ENCODE measurements at regions not wholly inside any gene's neighbourhood (a gene's known extent, or its start where the extent isn't known, plus 50 kb on each side); places are given as distances from the start of the nearest gene placed in this dataset.
A peak's percentile ranks its signal among the peaks of the same experiment; 100 is the strongest.

DNA sequence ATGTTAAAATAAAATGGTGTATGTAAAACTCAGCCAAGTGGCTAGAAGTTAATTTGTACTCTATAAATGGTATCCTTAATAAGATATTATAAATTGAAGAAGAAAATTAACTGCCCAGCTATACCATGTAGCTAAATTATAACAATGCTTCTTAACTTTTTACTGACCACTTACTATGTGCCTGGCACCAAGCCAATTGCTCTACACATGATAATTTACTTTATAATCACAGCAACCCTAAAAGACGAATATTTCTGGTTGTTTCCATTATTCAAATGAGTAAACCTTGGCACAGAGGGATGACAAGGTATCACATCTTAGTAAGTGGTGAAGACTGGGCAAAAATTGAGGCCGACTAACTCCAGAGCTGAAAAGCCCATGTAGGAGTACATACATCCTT is 1506.6 kb downstream of the PCDH7 start:
- no peak for DNase-seq (ENCODE audit: low spot score)

- no peak for DNase-seq (ENCODE audit: low spot score)
These were observed 1523.8 kb downstream of the PCDH7 start for GRCh38 chr4:32243926-32244325.

DNA sequence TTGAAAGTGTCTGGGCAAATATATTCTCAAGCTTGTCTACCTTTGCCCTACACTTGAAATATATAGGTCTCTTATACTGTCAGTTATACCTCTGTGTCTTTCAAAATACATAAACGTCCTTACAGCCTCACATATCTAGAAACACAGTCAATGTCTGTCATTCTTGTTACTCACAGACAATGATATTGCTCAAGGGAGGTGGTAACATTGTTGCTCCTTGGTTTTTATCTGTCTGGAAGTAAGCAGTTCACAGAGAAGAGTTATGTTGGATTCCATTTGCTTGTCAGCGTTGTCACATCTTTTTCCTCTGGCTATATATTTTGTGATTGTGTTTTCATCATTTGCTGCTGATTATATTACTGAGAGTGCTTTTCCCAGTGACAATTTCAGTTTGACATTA is 1528.9 kb downstream of the PCDH7 start:
- no peak for DNase-seq (ENCODE audit: low spot score)

DNA sequence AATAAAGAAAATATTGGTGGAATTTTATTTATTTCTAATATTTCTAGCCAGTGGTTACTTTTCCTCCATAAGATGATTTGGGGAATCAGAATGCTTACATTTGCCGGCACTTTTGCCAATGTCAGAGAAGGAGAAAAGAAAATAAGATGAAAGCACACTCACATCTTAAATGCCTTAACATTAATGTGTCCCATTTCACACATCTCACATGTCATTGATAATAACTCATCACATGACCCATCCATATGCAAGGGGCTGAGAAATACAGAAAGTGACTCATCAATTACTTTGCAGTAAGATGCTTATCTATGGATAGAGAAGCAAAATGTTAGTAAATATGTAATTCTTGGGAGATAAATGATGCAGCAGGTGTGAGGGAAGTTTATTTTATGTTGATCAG is 1531.0 kb downstream of the PCDH7 start:
- DNase-seq (ENCODE audit: low spot score), result no peak

DNA sequence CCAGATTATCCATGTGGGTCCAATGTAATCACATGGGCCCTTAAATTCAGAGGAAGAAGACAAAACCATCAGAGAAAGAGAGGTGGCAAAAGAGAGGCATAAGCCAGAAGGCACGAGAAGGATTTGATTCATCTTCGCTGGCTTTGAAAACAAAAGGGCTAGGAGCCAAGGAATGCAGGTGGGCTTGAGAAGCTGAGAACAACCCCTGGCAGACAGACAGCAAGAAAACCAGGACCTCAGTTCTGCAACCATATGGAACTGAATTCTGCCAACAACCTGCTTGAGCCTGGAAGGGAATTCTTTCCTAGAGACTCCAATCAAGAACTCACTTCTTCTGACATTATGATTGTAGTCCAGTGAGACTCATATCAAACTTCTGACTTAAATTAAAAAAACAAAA is 1531.8 kb downstream of the PCDH7 start:
- DNase-seq (ENCODE audit: low spot score), result no peak

GRCh38 chr4:32254216-32254615 is 1534.0 kb downstream of the PCDH7 start:
- no peak for DNase-seq (ENCODE audit: low spot score)

GRCh38 chr4:32258986-32259385 is 1538.8 kb downstream of the PCDH7 start:
- no peak for DNase-seq (ENCODE audit: low spot score)

DNA sequence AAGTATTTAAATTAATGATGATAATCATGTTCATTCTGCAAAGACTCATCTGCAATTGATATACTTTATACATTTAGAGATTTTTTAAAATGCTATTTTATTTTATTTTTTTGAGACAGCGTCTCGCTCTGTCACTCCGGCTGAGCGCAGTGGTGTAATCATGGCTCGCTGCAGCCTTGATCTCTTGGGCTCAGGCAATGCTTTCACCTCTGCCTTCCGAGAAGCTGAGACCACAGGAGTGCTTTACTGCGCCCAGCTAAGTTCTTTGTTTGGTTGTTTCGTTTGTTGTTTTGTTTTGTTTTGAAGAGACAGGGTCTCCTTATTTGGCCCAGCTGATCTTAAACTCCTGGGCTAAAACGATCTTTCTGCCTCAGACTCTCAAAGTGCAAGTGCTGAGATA is 1541.0 kb downstream of the PCDH7 start:
- no peak for DNase-seq (ENCODE audit: low spot score)

DNA sequence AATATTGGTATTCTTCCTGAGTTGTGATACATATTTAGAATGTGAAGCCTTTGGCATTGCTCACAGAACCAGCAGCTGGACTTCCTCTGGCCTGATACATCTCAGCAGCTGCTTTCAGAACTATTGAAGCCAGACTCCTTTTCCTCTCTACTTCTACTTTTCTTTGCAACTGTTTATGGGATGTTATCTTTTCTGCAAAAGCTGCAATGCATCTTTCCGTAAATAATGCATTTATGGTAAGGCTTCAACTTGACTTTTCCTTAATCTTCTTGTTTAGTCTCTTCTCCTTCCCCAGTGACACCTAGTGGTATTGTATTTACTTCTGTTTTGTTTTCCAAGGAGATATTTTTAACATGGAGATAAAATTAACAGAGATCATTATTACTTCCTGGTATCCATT is 1548.7 kb downstream of the PCDH7 start:
- DNase-seq (ENCODE audit: low spot score), result peak; percentile 10

DNA sequence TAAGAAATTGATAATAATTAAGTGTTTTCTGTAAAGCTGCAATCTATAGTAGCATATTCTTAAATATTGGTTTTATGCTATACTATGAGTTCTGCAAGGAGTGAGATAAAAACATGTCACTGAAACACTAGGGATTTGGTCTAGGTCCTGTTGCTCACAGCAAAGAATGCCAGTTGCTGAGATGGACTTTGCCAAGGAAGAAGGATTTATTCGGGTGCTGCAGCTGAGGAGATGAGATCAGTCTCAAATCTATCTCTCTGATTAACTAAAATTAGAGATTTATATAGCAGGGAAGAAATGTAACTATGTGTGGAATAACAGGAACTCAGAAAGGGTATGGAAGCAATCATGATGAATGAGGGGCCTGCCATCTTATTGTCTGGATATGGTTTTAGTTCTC is 1569.9 kb downstream of the PCDH7 start:
- DNase-seq (ENCODE audit: low spot score), result no peak

DNA sequence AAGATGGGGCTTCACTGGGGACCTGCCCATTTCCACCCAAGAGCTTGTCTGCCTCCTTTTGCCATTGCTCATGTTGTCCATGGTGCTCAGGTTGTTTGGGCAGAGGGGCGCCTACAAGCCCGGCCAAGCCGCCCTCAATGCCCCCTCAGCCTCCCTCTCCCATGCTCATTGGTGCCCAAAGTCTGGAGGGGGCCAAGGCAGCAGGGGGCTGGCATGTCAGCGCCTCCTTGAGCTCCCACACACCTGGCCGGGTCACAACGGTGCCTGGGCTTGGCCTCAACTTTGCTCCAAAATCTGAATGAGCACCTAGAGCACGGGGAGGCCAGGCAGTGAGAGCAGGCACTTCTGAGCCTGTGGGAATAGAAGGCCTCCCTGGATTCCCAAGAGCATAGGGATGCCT is 1598.8 kb downstream of the PCDH7 start:
- no peak for DNase-seq (ENCODE audit: low spot score)

DNA sequence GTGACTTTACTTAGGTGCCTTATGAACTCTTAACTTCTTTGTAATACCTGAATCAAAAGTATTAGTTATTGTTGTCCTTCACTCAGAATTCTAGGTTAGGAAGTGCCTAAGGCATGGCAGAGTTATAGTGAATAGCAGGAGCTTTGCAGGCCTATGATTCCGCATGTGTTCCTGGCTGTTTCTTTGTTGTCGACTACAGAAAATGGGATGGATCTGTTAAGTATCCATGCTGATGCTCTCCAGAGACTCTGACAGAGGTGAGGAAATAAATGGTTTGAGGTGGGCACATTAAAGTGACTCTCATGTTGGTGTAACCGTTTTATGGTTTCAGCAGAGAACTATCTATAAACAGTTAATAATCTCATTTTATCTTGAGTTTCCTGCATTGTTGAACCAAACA is 1601.3 kb downstream of the PCDH7 start:
- no peak for DNase-seq (ENCODE audit: low spot score)

GRCh38 chr4:32334759-32335158 is 1614.6 kb downstream of the PCDH7 start:
- DNase-seq (ENCODE audit: low spot score), result no peak

- no peak for DNase-seq (ENCODE audit: low spot score)
These were observed 1617.2 kb downstream of the PCDH7 start for GRCh38 chr4:32337403-32337802.

GRCh38 chr4:32340591-32340990 is 1620.4 kb downstream of the PCDH7 start:
- DNase-seq (ENCODE audit: low spot score), result no peak

DNA sequence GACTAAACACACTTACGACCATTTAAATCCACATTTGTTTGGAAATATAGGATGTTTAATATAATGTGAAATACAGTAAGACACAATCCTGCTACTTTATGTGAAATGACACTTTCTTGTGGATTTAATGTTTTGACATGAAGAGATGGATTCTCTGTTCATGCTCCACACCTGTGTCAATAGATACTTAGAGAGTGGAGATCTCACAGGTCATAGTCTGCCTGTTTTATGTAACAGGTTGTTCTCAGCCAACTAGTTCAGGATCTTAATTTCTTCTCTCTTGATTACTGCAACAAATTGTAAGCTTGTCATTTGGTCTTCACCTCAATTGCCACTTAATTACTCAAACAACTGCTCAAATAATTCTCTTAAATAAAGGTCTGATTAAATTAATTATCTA is 1621.2 kb downstream of the PCDH7 start:
- DNase-seq (ENCODE audit: low spot score), result no peak

DNA sequence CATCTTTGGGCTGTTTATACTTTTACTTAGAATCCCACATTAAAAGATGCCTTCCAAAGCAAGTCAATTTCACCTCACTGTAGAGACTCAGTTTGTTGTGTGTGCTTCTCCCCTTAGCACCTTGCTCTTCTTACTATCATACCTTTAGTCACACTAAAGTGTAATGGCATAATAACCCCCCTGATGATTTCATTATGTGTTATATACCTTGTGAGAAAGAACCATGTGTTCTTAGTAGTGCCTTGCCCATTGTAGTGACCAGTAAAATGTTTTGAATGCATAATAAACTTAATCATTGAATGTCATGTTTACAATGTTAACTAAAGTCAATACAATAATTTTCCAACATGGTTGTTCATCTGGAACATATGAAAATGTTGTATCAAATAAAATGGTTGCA is 1621.9 kb downstream of the PCDH7 start:
- no peak for DNase-seq (ENCODE audit: low spot score)

DNA sequence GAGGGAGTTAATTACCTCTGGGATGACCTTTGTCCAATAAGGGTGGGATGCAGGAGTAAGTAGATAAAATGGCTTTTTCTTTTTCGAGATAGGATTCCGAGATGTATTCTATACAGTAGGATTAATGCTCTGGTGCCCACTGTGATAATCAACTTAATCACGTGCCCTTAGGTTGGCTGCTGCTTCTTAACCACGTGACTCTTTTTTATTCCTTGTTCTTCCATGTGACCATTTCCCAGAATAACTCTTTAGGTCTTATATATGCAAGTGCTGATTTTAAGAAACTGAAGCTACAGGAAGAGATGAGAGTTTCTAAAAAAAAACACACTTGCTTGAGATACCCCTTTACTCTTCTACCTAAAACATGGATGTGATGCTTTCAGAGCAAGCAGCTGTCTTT is 1628.9 kb downstream of the PCDH7 start:
- DNase-seq (ENCODE audit: low spot score), result no peak

DNA sequence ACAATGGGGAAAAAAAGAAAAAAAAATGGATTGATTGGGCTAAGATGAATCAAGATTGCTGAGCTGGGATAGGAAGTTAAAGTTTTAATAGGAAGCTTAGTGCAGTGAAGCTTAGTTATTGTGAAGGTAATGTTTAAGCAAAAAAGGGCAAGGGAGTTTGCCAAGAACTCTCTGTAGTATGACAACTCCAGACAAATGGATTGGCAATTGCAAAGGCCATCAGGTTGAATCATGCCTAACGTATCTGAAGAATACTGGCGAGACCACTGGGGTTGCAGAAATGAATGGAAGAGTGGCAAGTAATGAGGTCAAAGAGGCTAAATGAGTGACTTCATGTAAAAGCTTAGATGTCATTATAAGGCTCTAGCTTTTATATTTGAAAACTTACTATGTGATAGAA is 1654.0 kb downstream of the PCDH7 start:
- no peak for DNase-seq (ENCODE audit: low spot score)

DNA sequence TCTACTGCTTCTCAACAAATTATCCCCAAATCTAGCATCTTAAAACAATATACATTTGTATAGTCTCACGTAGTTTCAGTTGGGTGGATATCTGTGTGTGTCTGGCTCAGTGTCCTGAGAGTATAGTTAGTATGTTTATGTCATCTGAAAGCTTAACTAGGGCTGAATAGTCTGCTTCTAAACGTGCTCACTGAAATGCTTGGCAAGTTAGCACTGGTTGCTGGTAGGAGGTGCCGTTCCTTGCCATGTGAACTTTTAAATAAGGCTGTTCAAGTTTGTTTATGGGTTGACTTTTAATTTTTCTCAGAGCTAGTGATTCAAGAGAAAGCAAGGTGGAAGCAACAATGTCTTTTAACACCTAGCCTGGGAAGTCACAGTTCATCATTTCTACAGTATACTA is 1673.6 kb downstream of the PCDH7 start:
- DNase-seq (ENCODE audit: low spot score), result no peak

DNA sequence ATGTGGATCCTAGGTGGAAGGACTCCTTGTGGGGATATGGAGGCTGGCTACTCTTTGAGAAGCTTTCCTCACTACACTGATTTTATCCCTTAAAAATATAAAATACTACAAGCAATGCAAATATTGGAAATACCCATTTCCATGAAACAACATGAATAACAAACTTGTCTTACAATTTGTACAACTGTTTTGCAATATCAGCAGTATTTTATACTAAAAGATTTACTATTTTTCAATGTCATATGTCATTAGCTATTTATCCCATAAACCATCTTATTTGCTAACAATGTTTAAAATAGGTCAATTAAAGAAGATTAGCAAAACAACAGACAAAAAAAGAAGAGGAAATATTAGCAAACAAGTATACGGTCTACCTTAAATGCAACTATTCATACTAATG is 1674.1 kb downstream of the PCDH7 start:
- DNase-seq (ENCODE audit: low spot score), result no peak

GRCh38 chr4:32396507-32397070 is 1676.4 kb downstream of the PCDH7 start:
- no peak for DNase-seq (ENCODE audit: low spot score)

GRCh38 chr4:32400870-32401269 is 1680.7 kb downstream of the PCDH7 start:
- no peak for DNase-seq (ENCODE audit: low spot score)

- no peak for DNase-seq (ENCODE audit: low spot score)
These were observed 1697.0 kb downstream of the PCDH7 start for GRCh38 chr4:32417113-32417704.

DNA sequence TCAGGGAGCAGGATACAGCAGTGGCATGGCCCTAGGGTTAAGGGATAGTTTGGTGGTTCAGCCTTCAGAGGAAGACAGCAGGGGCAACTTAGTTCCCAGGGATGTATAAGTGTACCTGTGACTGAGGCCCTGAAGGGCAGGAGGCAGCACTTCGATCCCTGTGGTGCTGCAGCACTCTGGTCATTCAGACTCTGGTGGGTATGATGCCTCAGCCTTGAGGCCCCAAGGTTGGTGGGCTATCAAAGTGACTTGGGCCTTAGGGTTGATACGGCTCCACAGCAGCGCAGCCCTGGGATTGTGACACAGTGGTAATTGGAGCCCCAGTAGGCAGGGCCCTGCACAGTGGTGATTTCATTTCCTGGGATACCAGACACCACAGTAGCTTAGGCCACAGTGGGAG is 1703.1 kb downstream of the PCDH7 start:
- DNase-seq (ENCODE audit: low spot score), result no peak
